Type B pancreatic cell (in vitro differentiated cells): ENCODE measurements at regions not wholly inside any gene's neighbourhood (a gene's known extent, or its start where the extent isn't known, plus 50 kb on each side); places are given as distances from the start of the nearest gene placed in this dataset.
A peak's percentile ranks its signal among the peaks of the same experiment; 100 is the strongest.

Source experiments
- DNase-seq: peaks from one replicate; pipeline ENCODE4 v3.0.0; 2021; ENCODE audit warnings: mixed read lengths; ENCODE audit not compliant: unreplicated experiment; ENCODE audit errors: extremely low spot score
- H3K27ac Mint-ChIP-seq: 2 replicates; pipeline ENCODE4 v1.8.0; 2021; ENCODE audit warnings: mild to moderate bottlenecking, mixed read lengths
- H3K27me3 Mint-ChIP-seq: 2 replicates; pipeline ENCODE4 v1.8.0; 2021; ENCODE audit warnings: mixed read lengths
- H3K36me3 Mint-ChIP-seq: 2 replicates; pipeline ENCODE4 v1.8.0; 2021; ENCODE audit warnings: mixed read lengths
- H3K4me1 Mint-ChIP-seq: one replicate; pipeline ENCODE4 v1.8.0; 2021; ENCODE audit warnings: mixed read lengths; ENCODE audit not compliant: unreplicated experiment
- H3K4me3 Mint-ChIP-seq: 2 replicates; pipeline ENCODE4 v1.8.0; 2021; ENCODE audit warnings: mild to moderate bottlenecking, mixed read lengths
- H3K9me3 Mint-ChIP-seq: 2 replicates; pipeline ENCODE4 v1.8.0; 2021; ENCODE audit warnings: mixed read lengths
- TF ChIP-seq, protein P1 (sequence below): fragments of 200-600 bp; sonication (generic); conservative IDR thresholded peaks from 2 replicates; pipeline ENCODE4 v1.5.0; 2021; ENCODE audit warnings: antibody characterized with exemption, mild to moderate bottlenecking

DNA sequence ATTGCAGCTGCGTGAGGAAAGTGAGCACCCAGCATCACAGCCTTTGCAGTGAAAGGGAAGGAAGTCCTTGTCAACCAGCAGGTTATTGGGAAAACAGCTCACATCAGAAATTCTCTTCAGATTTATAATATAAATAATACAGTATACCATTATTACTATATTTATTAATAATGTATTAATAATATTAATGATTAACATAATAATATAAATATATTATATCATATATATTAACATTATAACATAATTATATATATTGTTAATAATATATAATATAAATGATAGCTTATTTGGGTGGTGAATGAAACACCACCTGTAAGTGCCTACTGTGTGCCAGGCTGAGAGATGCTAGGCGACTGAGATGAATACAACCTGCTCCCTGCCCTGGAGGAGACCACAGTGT lies 423.0 kb downstream of the TCERG1L start:
- no peak for DNase-seq
- Mint-ChIP-seq H3K27ac (no peak overlapping the region), H3K36me3 (no peaks in the 10 kb centered on the region), H3K9me3 (no peaks in the 10 kb centered on the region), H3K27me3 (no peaks in the 10 kb centered on the region), H3K4me3 (no peak overlapping the region), H3K4me1 (peaks cover 12% of the 10 kb centered on the region)
- TF ChIP-seq, protein P1, sequence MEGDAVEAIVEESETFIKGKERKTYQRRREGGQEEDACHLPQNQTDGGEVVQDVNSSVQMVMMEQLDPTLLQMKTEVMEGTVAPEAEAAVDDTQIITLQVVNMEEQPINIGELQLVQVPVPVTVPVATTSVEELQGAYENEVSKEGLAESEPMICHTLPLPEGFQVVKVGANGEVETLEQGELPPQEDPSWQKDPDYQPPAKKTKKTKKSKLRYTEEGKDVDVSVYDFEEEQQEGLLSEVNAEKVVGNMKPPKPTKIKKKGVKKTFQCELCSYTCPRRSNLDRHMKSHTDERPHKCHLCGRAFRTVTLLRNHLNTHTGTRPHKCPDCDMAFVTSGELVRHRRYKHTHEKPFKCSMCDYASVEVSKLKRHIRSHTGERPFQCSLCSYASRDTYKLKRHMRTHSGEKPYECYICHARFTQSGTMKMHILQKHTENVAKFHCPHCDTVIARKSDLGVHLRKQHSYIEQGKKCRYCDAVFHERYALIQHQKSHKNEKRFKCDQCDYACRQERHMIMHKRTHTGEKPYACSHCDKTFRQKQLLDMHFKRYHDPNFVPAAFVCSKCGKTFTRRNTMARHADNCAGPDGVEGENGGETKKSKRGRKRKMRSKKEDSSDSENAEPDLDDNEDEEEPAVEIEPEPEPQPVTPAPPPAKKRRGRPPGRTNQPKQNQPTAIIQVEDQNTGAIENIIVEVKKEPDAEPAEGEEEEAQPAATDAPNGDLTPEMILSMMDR: no peak

DNA sequence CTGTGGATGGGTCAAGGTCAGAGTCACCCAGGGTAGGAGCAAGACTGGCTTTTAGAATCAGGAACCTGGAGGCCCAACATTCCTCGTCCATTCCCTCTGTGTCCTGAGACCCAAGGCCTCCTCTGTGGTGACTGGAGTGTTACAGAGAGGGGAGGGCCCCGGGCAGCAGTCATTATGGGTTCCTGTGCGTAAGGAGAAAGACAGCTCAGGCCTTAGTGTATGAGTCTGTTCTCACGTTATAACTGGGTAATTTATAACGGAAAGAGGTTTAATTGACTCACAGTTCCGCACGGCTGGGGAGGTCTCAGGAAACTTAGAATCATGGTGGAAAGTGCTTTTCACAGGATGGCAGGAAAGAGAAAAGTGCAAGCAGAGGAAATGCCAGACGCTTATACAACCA lies 422.3 kb downstream of the TCERG1L start:
- Mint-ChIP-seq H3K9me3 (no peaks in the 10 kb centered on the region), H3K27ac (no peak overlapping the region), H3K4me3 (no peak overlapping the region), H3K27me3 (no peaks in the 10 kb centered on the region), H3K4me1 (peaks cover 17% of the 10 kb centered on the region), H3K36me3 (no peaks in the 10 kb centered on the region)
- TF ChIP-seq, protein P1: no peak
- DNase-seq: no peak

DNA sequence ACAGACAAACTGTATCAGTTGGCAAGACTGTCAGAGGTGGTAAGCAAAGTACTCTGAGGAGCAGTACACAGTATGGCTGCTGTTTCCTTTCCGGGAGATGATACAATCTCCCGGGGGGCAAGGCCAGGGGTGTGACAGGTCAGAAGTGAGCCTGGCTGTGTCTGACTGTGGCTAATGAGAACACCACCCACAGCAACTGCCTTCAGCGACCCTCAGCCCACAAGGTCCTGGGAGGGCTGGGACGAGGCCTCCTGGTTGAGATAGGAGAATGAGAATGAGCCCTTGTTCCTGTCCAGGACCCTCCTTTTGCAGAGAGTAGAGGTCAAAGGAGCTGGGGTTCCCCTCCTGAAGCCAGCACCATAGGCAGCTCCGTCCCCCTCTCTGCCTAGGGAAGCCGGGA lies 421.7 kb downstream of the TCERG1L start:
- no peaks in the 10 kb centered on the region for H3K36me3 Mint-ChIP-seq
- no peak overlapping the region for H3K4me3 Mint-ChIP-seq
- no peak for DNase-seq
- no peaks in the 10 kb centered on the region for H3K9me3 Mint-ChIP-seq
- H3K27ac Mint-ChIP-seq: no peak overlapping the region
- H3K27me3 Mint-ChIP-seq: no peaks in the 10 kb centered on the region
- peaks cover 21% of the 10 kb centered on the region for H3K4me1 Mint-ChIP-seq
- TF ChIP-seq, protein P1: no peak

DNA sequence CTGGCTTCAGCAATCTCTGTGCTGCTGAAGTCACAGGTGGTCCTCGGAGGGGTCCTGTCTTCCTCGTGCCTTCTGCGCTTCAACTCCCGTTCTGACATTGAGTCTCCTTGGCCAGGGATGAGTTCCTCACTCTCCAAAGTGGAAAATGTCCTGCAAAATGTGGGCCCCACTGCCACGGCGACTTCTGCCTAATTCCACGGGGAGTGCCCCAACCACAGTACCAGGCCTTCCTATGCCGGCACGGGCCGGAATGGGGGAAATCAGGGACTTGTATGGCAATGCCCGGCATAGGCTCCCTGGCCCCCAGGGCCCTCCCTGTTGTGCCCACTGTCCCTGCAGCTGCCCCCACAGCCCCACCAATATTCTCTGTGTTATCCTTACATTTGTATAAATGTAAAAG lies 420.5 kb downstream of the TCERG1L start:
- TF ChIP-seq, protein P1: no peak
- Mint-ChIP-seq H3K9me3 (no peaks in the 10 kb centered on the region), H3K27ac (no peak overlapping the region), H3K4me3 (no peak overlapping the region), H3K4me1 (peaks cover 31% of the 10 kb centered on the region), H3K27me3 (peaks cover 3% of the 10 kb centered on the region), H3K36me3 (no peaks in the 10 kb centered on the region)
- no peak for DNase-seq

DNA sequence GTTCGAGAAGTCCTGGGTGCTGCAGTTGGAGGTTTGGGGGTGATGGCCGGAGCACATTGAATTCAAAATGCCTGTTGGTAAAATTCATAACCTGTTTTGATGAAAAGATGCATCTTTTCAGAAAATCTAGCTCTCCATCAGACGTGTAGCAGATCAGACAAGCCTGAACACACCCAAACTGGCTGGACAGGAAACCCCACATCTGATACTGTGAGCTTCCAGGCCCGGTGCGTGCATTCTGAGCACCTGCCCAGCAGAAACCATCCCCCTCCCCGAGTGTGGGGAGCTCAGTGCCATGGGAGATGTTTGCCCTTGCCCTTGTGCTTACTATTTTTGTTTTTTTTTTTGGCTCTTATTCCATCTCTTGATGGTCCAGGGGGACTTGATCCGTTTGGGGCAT lies 417.1 kb downstream of the TCERG1L start:
- DNase-seq: no peak
- H3K4me1 Mint-ChIP-seq: peaks cover 24% of the 10 kb centered on the region
- H3K4me3 Mint-ChIP-seq: peak overlapping the region; percentile 24
- H3K27me3 Mint-ChIP-seq: peaks cover 10% of the 10 kb centered on the region
- peak overlapping the region; percentile 63 for H3K27ac Mint-ChIP-seq
- H3K9me3 Mint-ChIP-seq: no peaks in the 10 kb centered on the region
- TF ChIP-seq, protein P1: no peak
- H3K36me3 Mint-ChIP-seq: no peaks in the 10 kb centered on the region

DNA sequence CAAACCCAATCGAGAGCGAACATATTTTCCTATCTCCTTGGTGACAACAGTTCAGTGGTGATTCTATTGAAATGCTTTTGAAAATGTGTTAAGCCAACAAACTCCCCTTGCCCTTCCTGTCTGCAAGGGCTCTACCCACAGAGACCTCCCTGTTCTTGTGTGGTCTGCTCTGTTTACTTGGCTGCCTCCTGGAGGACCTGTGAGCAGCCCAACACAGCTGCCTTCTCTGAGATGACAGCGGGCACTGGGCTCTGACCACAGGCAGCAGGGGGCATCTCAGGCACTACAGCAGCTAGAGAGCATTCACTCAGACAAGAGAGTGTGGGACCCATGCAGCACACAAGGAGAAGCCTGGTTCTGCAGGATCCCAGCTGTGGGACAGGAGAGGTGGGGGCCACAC lies 416.4 kb downstream of the TCERG1L start:
- peaks cover 21% of the 10 kb centered on the region for H3K4me1 Mint-ChIP-seq
- no peak for DNase-seq
- no peak overlapping the region for H3K4me3 Mint-ChIP-seq
- peaks cover 13% of the 10 kb centered on the region for H3K27me3 Mint-ChIP-seq
- peak overlapping the region; percentile 63 for H3K27ac Mint-ChIP-seq
- no peaks in the 10 kb centered on the region for H3K9me3 Mint-ChIP-seq
- no peaks in the 10 kb centered on the region for H3K36me3 Mint-ChIP-seq
- TF ChIP-seq, protein P1: no peak
